ENCODE measurements at regions not wholly inside any gene's neighbourhood (a gene's known extent, or its start where the extent isn't known, plus 50 kb on each side); places are given as distances from the start of the nearest gene placed in this dataset.

DNA sequence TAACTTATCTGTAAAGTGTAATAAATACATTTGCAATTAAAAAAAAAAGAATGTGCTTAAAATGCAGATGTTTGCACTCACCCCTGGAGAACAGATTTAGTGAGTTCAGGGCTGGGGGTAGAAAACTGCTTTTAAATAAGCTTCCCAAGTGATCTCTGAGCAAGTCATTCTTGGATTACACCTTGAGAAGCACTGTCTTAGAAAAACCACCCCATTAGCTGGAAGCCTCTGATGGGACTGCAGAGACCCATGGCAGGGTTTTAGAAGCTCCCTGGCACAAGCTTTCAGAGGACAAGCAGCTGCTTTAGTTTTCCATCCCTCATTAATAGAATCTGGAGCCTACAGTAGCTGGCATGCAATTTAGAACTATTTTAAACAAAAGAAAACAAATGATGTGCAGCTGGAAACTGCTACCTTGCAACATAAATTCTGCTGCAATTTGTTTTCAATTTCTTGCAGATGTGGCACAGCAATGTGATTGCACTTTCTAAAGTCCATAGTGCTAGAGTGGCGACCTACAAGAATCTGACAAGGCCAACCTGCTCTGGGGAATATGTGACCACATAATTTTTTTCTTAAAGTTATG lies 141.5 kb downstream of the CDC42EP3 start:
- no peaks in the 10 kb centered on the region for H3K79me1 ChIP-seq (ENCODE audit: low read depth, low read length)
- no peak overlapping the region for H2BK5ac ChIP-seq (ENCODE audit: low read depth, low read length)
- H2AFZ ChIP-seq (ENCODE audit: low read length), result no peak overlapping the region
- no peak overlapping the region for H3K14ac ChIP-seq (ENCODE audit: insufficient read length)
- 96% methylated on average over 1 of the region's 1 CpG; no CpG with 5 or more reads in 1 of the 2 experiments for WGBS, 2 experiments (ENCODE audit: extremely low coverage in 1 of 2, insufficient coverage in 1 of 2, insufficient read length in 1 of 2, insufficient replicate concordance in 2 of 2, low coverage in 1 of 2, low lambda C conversion rate in 2 of 2, missing lambda C conversion rate in 1 of 2)
- H4K5ac ChIP-seq (ENCODE audit: insufficient read length, low read depth, low read length), result no peak overlapping the region
- no peaks in the 10 kb centered on the region for H3K9me3 ChIP-seq (ENCODE audit: insufficient read depth in 2 of 2, low read depth in 1 of 2, low read length in 1 of 2)
- no peak overlapping the region for H2BK20ac ChIP-seq (ENCODE audit: low read length)
- H3K79me2 ChIP-seq (ENCODE audit: control insufficient read depth in 1 of 2, insufficient read depth in 2 of 2, low read length in 2 of 2), result no peaks in the 10 kb centered on the region
- no peak for DNase-seq (ENCODE audit: low read depth in 1 of 2, low spot score in 2 of 2)
- H2BK12ac ChIP-seq (ENCODE audit: low read depth, low read length), result no peak overlapping the region
- H4K91ac ChIP-seq (replicated peaks; ENCODE audit: insufficient read length, low read length), result no peak overlapping the region
- H3K23ac ChIP-seq (ENCODE audit: insufficient read length), result no peak overlapping the region
- H3K9ac ChIP-seq (replicated peaks in 1 of 4; ENCODE audit: extremely low read depth in 1 of 4, low read depth in 3 of 4, low read length in 3 of 4), result no peak overlapping the region
- FAIRE-seq, result no peak
- H3K18ac ChIP-seq (ENCODE audit: extremely low read depth, low read length), result no peak overlapping the region
- ChIA-PET POLR2A (ENCODE audit: partially characterized antibody) (no interaction called here), CTCF (ENCODE audit: partially characterized antibody) (interaction anchor here (0.6 to 1.4 kb wide), 4 partner anchors 9 to 452 kb away, joined by 3 to 11 read pairs (median 5); no protein-coding TSS in a partner anchor)
- no peak overlapping the region for H2AK5ac ChIP-seq (ENCODE audit: low read depth, low read length)
- H3K4me1 ChIP-seq (replicated peaks in 1 of 4; ENCODE audit: control insufficient read depth in 3 of 4, insufficient read depth in 4 of 4, low read length in 3 of 4), result no peaks in the 10 kb centered on the region
- H3K4me3 ChIP-seq (ENCODE audit: extremely low read depth in 1 of 4, insufficient read depth in 2 of 4, low read depth in 3 of 4, low read length in 4 of 4), result no peak overlapping the region
- no peak overlapping the region for H3K4me2 ChIP-seq (ENCODE audit: insufficient read depth in 1 of 2, low read depth in 2 of 2, low read length in 2 of 2)
- H3K36me3 ChIP-seq (ENCODE audit: control insufficient read depth in 2 of 4, insufficient read depth in 4 of 4, low read length in 3 of 4), result no peaks in the 10 kb centered on the region
- no peak overlapping the region for H3K4ac ChIP-seq (replicated peaks; ENCODE audit: insufficient read length, low read depth, low read length)
- H2BK15ac ChIP-seq (ENCODE audit: low read length), result no peak overlapping the region
- no peaks in the 10 kb centered on the region for H3K27me3 ChIP-seq (replicated peaks in 1 of 4; ENCODE audit: control insufficient read depth in 3 of 4, extremely low read depth in 1 of 4, insufficient read depth in 3 of 4, low read length in 3 of 4)
- no peaks in the 10 kb centered on the region for H4K20me1 ChIP-seq (replicated peaks in 1 of 2; ENCODE audit: control insufficient read depth in 1 of 2, insufficient read depth in 2 of 2, low read length in 2 of 2)
- no peak overlapping the region for H3K27ac ChIP-seq (ENCODE audit: low read depth, low read length)
- H2BK120ac ChIP-seq (replicated peaks; ENCODE audit: low read depth, low read length), result no peak overlapping the region
- no peak overlapping the region for H3K56ac ChIP-seq (replicated peaks; ENCODE audit: insufficient read length, low read depth, low read length)
- no peak overlapping the region for H4K8ac ChIP-seq (ENCODE audit: extremely low read depth, insufficient read depth, low read length)
- no peaks in the 10 kb centered on the region for H3K23me2 ChIP-seq (ENCODE audit: low read depth, low read length)
- TF ChIP-seq RXRA (IDR thresholded peaks at IDR 0.05; ENCODE audit: insufficient read depth, low read depth, low read length) (no peak), KDM5A (IDR thresholded peaks at IDR 0.05; ENCODE audit: low read length) (no peak), POLR2A (IDR thresholded peaks at IDR 0.05; ENCODE audit: control extremely low read depth in 1 of 2, low read depth in 2 of 2, low read length in 2 of 2) (no peak), CREB1 (IDR thresholded peaks at IDR 0.05) (no peak), RFX5 (IDR thresholded peaks at IDR 0.05; ENCODE audit: borderline replicate concordance, low read depth, low read length) (no peak), FOSL1 (IDR thresholded peaks at IDR 0.05; ENCODE audit: insufficient read depth, low read depth, low read length) (no peak), SP2 (IDR thresholded peaks at IDR 0.05; ENCODE audit: low read length) (no peak), SIX5 (IDR thresholded peaks at IDR 0.05; ENCODE audit: low read depth, low read length) (no peak), MAFK (IDR thresholded peaks at IDR 0.05; ENCODE audit: low read depth, low read length) (no peak), BCL11A (IDR thresholded peaks at IDR 0.05; ENCODE audit: low read depth in 2 of 2, low read length in 2 of 2) (no peak), TAF1 (IDR thresholded peaks at IDR 0.05; ENCODE audit: low read depth, low read length) (no peak), SIN3A (conservative IDR thresholded peaks at IDR 0.05 in 1 of 2, IDR thresholded peaks at IDR 0.05 in 1 of 2; ENCODE audit: low read depth in 1 of 2, low read length in 2 of 2) (no peak)
- TF ChIP-seq, protein P1, sequence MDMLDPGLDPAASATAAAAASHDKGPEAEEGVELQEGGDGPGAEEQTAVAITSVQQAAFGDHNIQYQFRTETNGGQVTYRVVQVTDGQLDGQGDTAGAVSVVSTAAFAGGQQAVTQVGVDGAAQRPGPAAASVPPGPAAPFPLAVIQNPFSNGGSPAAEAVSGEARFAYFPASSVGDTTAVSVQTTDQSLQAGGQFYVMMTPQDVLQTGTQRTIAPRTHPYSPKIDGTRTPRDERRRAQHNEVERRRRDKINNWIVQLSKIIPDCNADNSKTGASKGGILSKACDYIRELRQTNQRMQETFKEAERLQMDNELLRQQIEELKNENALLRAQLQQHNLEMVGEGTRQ (IDR thresholded peaks at IDR 0.05; ENCODE audit: low read length), result no peak
- TF ChIP-seq, protein P2, sequence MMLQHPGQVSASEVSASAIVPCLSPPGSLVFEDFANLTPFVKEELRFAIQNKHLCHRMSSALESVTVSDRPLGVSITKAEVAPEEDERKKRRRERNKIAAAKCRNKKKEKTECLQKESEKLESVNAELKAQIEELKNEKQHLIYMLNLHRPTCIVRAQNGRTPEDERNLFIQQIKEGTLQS (IDR thresholded peaks at IDR 0.05; ENCODE audit: insufficient read depth, low read depth, low read length), result no peak

Measured in H1 (cell line).